NCI-H82 treated with DMSO at 0.1 percent for 48 hours (cell line): ENCODE measurements at regions not wholly inside any gene's neighbourhood (a gene's known extent, or its start where the extent isn't known, plus 50 kb on each side); places are given as distances from the start of the nearest gene placed in this dataset.

Experiments used
- DNase-seq: peaks from one replicate; lab custom pipeline; 2025; ENCODE audit not compliant: unreplicated experiment; lab: John Stamatoyannopoulos, UW

DNA sequence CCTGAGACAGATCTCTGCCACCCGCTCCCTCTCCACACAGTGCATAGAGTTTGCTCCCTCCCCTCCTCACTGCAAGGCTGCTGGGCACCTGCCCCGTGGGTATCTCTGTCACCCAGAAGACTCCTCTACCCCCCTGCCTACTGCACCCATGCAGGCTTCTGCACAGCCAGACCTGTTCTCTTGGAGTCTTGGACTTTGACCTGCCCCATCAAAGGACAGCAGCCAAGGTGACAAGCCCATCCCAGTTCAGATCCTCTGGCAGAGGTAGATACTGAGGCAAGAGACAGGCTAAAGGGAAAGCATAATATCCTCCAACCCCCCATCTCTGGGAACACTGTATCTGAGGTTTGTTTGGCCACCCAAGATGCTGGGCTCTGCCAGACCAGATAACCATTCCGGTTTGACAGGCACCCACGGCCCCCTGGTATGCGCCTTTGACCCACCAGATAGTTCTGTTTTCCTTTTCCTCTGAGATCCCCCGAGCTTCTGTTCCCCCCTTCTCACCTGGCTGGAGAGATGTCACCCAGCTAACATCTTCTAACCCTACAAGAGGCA, 239.6 kb downstream of the SOX9 start:
- DNase-seq: no peak

DNA sequence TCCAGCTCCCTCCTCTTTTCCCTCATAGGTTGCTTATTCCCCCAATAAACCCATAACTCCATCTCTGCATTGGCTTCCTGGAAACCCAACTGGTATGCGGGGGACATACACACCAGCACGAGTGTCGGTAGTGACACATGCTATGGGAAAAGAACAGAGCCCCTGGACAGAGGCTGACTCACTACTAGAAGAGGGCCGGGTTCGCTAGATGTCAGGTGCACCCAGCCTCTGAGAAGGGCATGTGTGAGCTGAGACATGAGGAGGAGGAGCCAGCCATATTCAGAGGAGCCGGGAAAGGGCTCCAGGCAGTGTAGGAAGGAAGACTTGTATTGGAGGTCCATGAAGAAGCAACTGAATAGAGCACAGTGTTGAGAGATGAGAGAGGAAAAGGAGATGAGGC, 241.1 kb downstream of the SOX9 start:
- no peak for DNase-seq

DNA sequence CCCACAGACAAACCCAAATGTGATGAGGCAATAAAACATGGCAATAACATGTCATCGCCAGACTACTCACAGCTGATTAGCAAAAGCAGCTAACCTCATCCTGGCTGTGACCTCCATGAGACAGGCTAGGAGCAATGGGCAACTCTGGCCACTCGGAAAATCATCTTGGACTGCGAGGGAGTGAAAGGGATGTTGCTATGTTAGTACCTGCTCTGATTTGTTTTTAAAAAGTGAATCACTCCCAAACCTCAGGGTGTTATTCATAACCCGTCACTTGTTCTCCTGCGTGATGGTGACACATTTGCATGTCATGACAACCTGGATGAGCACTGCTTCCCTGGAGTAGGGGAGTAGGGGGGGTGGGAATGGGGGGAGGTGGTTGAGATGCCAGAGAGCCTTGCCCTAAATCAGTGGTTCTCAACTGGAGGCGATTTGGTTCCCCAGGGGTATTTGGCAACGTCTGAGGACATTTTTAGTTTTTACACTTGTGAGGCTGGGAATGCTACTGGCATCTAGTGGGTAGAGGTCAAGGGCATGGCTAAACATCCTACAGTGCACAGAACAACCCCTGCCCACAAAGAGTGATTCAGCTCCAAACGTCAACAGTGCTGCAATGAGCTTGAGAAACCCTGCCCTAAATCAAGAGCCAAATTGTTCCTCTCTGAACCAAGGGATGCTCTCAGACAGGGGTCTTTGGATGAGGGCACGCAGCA, 241.7 kb downstream of the SOX9 start:
- DNase-seq: no peak

DNA sequence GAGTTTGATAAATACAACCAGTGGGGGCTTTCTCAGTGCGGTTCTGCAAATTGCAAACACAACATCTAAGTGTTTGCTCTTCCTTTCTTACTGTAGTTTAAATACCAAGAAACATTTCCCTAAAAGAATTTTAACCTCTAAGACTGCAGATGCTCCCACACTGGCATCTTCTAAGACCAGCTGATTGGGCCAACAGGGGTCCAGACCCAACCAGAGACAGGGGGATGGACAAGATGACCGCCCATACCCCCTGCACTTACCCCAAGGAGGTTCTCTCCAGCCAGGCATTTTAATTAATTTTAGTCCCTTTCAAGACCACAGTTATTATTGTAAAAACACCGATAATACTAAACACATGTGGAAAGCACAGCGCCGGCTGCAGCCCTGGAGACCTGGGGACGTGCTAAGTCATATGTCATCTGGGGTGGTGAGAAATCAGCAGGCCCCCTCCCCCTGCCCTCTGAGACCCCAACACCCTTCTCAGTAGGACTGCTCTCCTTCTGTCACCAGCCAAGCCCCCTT, 242.3 kb downstream of the SOX9 start:
- DNase-seq: no peak

DNA sequence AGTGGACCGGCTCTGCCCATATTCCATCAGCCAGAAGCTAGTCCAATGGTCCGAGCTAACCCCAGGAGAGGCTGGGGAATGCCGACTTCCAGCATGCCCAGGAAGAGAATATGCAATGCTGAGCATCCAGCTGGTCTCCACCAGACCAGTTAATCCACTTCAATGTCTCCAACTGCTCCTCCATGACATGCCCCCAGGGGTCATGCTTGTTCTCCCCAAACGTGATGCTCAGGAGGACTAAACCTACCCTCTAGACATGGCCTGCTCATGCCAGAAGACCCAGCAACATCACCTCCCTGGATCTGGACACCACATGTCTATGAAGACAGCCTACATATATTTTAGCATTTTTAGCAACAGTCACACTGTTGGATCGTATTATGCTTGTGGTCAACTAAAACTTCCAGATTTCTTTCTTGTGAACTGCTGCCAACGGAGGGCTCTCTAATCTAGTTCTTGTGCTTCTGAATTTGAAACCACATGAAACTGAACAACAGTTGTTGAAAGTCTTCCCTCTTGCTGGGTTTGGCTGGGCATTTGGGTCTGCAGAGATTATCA, 245.1 kb downstream of the SOX9 start:
- no peak for DNase-seq

DNA sequence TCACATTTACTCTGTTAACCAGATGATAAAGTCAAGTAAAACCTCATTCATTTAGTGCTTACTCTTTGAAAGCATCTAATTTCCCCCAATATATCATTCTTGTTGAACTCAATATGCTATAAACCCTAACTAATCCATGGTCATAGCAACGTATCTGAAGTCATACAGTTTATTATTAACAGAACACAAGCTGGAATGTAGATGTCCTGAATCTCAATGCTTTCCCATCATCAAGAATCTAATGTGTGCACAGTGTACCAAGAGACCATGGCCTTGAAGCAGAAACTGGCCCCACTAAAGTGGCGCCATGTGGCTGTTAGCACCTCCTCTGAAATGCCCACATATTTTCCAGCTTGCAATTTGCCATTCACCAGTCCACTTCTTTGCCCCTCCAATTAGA, 245.8 kb downstream of the SOX9 start:
- DNase-seq: no peak

DNA sequence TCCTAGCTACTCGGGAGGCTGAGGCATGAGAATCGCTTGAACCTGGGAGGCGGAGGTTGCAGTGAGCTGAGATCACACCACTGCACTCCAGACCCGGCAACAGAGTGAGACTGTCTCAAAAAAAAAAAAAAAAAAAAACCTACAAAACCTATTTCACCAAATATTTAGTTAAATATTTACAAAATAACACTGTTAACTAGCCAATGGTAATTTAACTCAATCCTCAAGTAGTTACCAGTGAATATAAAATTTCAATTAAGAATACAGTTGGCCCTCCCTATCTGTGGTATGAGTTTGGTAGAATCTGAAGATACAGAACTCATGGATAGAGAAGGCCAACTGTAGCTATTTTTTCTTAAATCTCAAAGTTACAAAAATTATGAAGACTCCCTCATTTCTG, 247.4 kb downstream of the SOX9 start:
- DNase-seq: no peak

DNA sequence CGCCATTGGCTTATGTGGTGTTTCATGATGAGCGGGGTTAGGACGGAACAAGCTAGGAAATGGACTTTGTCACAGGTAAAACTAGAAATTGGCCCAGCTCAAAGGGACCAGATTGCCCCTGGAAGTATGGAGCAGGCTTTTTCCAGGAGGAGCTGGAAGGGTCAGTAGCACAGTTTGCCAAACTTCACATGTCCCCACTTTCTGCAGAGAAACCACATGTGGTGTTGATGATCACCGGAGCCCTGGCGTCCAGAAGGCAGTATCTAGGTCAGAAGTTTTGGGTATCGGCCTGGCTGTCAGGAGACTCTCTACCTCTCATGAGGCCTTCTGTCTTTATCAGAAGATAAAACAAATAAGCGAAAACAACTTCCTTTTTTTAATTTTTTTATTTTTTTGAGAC, 248.5 kb downstream of the SOX9 start:
- no peak for DNase-seq

DNA sequence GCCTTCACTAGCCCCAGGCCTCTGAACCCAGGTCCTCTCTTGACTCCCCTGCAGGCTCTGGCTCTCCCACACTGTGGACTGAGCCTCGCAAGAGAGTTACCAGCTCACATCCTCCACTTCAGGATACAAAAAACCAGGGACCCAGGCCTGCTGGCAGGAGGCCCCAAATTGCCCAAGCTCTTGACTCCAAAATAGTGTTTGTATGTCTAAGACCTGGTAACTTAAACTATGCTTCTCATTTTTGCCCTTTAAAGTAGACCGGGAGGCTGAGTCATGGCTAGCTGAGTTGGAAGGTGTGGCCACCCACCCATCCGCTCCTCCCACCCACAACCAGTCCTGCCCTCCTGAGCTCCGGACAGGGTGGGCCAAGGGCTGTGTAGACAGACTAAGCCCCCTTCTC, 250.0 kb downstream of the SOX9 start:
- no peak for DNase-seq

DNA sequence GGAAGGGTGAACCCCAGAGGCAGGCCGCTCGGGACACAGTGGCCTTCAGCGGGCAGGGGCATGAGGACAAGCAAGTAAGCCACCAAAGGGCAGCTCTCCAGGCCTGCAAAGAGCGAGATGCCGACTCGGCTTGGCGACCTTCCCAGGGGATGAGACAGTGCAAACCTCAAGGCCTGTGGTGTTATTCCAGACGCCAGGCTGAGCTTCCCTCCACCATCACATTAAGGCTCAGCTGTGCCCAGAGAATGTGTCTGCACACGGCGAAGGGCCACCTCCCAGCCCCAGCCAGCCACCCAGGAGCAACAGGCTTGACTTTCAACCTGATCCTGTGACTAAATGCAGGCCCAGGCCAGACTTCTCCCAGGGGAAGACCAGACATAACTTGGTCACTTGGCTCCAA, 251.4 kb downstream of the SOX9 start:
- no peak for DNase-seq

DNA sequence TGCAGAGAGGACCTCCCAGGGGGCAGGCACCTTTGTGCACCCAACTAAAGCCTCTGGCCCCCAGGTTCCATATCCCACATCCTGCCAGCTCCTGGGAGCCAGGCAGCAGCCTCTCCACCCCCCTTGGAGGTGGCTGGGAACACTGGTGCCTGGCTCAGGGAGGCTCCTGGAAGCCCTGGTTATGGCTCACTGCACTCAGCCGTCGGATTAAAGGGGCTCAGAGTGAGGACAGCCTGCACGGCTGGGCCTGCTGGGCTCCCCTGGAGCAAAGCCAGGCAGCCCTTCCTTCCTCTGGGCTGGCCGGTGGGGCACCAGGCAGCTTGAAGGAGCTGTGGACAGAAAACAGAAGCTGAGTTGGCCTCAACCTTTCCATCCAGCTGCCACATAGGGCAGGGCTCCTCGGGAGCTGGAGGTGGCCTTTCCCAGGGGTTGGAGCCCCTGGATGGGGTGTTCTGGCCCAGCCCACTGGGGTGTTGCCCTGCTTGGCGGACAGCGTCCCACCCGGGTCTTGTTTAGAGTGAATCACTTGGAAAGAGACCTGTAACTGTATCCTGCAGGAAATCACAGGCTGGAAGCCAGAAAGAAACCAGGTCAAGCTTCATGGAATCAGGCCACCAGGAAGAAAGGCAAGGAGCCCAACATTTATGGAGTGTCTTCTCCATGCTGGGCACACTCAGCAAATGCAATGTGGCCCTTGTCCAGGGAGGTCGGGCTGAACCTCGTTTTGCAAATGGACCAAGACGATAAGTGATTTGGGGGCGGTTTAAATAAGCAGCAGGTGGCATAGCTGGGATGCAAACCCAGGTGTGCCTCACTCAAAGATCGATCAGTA, 253.3 kb downstream of the SOX9 start:
- DNase-seq: peak; percentile 63

DNA sequence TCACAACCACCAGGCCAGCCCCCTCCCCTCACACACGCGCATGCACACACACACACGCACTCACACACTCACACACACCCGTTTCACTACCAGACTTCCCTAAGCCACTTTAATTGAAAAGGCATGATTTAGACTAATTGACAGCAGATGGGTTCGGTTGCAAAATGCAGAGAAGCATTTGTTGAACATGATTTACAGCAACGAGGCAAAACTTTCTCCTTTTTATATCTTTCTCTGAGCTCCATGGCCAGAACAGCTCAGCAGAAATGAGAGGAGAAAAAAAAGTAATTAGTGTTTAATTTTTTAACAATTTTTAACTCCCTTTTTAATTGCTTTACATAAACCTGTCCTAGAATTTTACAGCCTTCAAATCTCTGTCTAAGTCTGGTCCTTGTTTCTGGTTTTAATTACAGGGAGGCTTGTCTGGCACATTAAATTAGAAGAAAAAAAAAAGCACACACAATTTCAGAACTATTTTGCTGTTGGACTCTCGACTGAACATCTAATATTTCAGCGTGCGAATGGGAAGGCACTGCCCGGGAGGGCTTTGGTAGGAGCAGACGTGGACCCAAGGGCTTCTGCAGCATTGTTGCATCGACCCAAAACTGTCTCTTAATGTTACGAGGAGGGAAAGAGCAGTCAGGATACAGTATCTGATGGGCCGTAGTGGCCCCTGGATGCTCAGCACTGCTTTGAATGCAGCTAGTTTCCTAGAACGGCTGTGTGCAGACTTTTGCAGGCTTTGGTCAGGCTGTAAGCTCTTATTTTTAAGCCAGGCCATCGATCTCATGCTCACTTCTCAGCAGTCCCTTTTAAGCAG, 255.9 kb downstream of the SOX9 start:
- peak; percentile 40 for DNase-seq

DNA sequence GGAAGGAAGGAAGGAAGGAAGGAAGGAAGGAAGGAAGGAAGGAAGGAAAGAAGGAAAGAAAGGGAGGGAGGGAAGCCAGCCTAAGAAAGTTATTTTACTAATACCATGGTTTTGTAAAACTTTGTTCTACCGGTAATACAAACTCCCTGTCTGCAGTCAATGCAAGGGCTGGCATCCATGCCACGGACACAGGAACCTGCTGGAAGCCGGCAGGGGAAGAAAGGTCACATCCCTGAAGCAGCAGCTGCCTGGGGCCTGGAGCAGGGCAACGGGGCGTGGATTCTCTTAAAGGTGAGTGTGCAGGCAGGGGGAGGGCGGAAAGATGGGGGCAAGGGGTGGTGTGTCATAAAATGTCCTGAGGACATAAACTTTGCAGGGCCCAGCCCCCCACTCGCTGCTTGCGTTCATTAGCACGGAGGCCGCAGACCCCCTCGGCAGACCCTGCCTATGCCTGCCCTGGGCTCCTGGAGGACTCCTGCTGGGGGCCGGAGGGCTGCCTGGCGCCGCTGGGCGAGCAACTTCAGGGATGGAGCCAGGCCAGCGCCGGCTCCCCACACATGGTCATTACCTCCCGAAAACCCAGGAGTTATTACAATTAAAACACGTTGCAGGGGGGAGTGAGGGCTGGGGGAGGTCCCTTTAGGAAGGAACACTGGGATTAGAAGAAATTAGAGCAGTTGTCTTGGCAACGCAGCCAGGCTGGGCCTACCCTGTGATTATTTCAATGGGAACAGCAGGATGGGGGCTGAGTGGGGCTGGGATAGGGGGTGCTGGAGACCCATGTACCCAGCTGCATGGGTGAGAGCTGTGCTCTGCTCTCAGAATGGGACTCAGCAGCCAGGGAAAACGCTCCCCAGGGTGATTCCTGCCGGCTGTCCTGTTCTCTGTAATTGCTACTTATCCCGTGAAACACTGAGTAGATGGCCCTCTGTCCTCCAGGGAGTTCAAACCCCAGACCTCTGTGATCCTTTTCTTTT, 257.9 kb downstream of the SOX9 start:
- no peak for DNase-seq

DNA sequence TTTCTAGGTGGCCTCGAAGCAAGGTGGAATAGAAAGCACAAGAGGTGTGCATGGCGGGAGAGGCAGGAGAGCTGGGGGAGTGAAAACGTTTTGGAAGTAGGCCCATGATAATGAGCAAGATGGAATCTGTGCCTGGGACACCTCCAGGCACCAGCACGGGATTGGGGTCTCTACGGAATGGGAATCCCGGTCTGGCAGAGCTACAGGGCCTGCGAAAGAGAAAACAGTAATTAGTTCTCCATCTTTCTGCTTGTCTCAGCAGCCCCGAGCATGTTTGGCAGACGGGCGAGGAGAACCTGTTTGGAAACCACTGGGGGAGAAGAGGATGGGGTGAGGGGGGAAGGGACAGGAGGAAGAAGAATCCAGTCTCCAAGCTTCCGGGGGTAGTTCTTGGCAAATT, 258.7 kb downstream of the SOX9 start:
- DNase-seq: no peak

DNA sequence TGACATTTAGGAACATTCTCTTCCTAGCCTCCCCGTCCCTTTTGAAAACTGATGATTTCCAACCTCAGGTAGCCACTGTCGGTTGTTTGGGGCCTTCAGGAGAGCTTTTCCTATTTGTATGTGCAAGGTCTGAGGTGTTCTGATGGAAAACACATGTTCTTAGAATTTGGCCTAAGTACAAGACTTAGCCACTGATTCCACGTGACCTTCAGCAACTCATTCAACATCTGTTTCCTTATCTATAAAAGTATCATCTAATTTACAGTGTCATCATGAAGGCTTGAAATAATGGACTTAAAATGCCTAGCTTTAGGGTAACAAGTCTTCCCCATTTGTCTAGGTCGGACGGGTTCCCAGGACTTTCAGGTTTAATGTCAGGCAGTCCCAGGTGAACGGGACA, 259.3 kb downstream of the SOX9 start:
- no peak for DNase-seq

DNA sequence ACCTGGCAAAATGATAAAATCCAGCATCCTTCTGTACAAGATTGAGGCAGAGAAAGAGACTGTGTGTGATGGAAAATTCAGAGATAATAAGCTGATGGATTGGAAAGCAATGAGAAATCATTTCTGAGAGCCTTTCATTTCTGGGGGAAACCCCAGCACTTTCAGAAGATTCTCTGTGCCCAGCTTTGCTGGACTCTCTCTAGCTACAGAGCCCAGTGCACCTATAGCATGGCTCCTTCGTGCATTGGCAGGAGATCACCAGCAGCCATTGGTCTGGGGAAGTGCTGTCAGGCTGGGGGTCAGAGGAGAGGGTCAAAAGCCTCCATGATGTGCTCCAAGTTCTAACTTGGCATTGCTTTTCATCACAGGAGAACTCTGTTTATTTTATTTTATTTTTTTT, 259.9 kb downstream of the SOX9 start:
- no peak for DNase-seq

DNA sequence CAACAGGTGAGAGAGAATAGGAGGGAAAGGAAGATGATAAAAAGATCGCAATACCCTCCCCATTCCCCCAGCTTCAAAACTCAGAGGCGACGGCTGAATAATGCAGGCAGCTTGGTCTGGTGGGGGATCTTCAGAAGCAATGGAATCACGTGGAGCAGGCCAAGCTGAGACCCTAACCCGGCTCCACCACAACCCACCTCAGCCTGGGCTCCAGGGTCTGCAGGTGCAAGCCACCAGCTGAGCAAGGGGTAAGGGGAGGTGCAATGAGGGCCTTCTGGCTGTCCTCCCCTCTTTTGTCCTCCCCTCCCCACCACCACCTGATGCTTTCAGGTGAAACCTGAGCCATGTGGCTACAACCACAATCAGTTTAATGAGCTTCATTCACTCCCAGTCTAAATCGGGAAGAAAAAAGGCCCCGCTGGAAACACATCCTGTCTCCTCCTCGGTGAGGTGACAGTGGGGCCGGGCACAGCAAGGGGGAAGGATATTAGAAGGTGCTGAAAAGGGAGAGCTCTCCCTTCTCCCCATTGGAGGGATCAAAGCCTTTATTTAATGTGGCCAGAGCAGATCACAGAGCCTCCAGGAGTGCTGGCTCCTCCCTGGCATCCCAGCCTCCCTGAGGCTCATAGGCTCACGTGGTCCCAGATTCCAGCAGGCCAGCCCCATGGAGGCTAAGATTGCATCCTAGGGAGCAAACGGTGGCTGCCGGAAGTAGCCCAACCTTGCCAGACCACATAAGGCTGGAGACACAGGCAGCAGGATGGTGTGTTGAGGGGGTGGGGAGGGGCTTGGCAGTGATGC, 261.0 kb downstream of the SOX9 start:
- DNase-seq: no peak

DNA sequence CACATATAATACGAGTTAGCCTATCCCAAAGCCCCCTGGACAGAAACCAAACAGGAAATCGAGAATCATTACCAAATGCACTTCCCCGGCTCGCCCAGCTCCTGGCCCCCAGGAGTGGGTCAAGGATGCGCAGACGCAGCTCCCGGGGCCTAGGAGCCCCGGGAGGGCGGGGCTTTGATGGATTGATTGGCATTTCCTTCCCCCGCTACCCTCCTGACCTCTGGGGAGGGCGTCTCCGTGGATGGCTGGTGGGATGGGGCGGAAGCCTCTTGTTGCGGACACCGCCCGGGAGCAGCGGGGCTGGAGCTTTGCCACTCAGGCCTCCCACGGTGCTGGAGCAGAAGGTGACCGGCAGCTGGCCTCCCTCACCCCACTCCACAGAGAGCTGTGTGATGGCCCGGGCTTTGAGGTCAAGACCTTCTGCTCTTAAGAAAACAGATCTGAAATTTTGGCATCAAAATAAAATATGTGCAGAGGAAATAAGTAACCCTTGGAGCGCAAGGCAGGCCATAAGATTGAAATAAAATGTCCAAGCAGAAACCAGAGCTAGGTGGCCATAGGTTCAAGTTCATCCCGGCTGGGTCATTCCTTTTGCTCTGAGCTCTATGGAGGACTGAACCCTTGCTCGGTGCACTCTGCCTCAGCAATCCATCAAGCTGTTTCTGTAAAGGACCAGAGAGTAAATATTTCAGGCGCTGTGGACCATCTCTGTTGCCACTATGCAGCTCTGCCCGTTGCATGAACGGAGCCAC, 262.3 kb downstream of the SOX9 start:
- no peak for DNase-seq
